ENCODE measurements at regions not wholly inside any gene's neighbourhood (a gene's known extent, or its start where the extent isn't known, plus 50 kb on each side); places are given as distances from the start of the nearest gene placed in this dataset.

GRCh38 chr1:29453502-29454240 is 217.3 kb downstream of the PTPRU start:
- DNase-seq: no peak

DNA sequence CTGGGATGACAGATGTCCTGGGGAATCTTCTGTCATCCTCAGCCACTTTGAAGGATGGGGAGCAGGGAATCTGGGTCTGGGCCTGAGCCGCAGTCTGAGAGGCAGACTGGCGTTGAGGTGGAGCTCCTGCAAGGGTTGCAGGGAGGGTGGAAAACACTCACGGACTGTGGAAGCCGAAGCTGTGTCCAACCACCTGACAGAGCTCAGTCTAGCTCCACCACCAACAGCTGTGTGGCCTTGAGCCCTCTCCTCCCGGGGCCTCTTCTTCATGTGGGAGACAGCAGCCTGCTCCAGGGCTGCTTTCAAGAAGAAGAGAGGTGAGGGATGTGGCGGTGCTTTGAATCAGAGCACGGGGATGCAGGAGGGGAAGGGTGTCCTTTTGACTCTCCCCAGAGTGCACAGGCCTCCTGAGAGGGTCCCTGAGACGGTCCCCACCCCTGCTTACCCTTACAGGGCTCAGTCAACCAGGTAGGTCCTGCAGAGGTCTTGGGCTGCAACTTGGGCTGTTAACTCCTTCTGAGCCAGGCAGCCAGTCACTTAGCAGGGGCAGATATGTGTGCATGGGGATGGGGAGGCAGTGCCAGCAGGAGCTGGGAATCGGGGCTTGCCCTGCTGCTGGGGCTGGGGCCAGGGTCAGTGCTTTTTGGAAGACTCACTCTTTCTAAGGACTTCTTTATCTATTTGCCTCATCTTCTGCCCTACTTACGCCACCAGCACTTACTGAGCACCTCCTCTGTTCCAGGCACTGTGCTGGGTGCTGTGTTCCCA is 216.3 kb downstream of the PTPRU start:
- no peak for DNase-seq

- DNase-seq: no peak
Observed at GRCh38 chr1:29451368-29451892, 215.1 kb downstream of the PTPRU start.

- no peak for DNase-seq
Observed at GRCh38 chr1:29450591-29450990, 214.3 kb downstream of the PTPRU start.

GRCh38 chr1:29448456-29449235 is 212.3 kb downstream of the PTPRU start:
- DNase-seq: no peak

GRCh38 chr1:29447368-29447767 is 211.0 kb downstream of the PTPRU start:
- DNase-seq: no peak

- no peak for DNase-seq
Observed at GRCh38 chr1:29444782-29445729, 208.7 kb downstream of the PTPRU start.

DNA sequence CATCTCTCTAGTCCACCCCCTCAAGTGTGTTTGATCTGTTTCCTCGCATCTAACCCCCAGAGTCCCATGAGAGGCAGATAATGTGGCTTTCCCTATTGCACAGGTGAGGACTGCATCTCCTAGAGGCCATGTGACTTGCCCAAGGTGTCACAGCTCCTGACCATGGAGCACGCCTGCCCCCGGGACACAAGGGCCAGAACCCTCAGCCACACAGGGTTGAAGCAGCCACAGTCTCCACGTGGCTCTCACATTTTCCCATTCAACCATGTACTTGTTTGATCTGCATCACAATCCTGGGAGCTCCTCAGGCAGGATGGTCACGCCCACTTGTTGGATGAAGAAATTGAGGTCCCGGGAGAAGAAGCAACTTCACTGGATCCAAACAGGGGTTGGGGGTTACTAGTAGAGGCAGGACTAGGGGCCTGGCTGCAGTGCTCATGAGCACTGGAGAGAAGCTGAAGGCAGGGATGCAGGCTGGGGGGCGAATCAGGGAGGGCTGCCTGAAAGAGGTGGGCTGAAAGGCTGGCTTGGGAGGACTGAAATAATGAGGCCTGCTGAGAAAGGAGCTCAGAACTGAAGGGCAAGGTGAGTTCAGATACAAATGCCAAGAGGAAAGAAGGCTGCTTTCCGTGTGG is 207.9 kb downstream of the PTPRU start:
- DNase-seq: no peak

DNA sequence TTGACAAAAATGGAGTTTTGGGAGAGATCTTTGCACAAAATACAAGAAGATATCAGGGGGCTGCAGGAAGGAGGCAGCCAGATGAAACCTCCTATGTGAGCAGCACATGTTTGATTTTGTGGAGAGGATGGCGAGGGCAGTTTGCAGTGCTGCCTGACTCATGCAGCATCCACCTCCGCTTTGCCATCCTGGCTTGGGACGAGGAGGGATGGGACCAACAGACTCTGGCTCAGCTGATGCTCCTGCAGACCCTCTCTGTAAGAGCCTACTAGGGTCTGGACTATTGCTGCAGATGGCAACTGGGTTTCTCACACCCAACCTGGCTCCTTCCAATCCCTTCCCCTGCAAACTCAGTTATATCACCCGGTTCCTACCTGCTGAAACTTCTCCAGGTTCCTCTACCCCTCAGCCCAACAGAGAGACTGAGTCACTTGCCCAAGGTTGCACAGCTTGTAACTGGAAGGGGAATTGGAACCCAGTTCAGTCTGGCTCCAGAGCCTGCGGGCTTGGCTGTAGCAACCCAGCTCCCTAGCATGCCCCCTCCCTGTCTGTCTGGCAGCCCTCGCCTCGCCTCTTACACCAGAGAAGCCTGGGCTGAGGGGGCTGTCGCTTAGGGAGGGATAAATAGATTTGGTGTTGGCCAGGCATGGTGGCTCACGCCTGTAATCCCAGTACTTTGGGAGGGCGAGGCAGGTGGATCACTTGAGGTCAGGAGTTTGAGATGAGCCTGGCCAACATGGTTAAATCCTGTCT is 205.8 kb downstream of the PTPRU start:
- DNase-seq: no peak

DNA sequence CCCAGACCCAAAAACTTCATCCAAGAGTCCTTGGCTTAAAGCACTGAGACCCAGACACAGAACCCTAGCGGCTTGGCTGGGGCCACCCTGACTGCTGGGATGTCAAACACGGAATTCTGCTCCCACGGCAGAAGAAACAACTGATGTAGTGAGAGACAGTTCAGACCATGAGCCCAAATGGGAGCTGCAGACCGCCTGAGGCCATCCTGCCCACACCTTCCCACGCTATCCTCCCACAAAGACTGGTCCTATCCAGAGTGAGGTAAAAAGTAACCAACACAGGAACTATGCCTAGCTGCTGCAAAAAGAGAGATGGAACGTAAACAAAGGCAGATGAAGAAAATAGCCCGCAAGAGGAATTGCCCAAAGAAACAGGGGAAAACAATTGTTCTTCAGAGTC is 203.3 kb downstream of the PTPRU start:
- DNase-seq: no peak

GRCh38 chr1:29438991-29439390 is 202.7 kb downstream of the PTPRU start:
- DNase-seq: no peak

DNA sequence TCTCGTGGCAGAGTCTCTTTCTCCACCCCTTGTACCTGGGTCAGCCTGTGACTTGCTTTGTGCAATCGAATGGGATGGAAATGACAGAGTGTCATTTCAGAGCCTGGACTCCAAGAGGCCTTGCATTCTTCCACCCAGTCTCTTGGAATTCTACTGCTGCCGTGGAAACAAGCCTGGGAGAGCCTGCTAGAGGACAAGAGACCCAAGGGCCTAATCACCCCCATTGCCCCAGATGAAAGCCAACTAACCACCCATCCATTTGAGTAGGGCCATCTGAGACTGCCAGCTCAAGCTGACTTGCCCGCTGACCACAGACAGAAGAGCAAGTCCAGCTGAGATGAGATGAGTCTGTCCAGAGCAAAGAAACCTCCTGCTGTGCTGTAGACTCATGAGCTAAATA is 201.6 kb downstream of the PTPRU start:
- DNase-seq: no peak

DNA sequence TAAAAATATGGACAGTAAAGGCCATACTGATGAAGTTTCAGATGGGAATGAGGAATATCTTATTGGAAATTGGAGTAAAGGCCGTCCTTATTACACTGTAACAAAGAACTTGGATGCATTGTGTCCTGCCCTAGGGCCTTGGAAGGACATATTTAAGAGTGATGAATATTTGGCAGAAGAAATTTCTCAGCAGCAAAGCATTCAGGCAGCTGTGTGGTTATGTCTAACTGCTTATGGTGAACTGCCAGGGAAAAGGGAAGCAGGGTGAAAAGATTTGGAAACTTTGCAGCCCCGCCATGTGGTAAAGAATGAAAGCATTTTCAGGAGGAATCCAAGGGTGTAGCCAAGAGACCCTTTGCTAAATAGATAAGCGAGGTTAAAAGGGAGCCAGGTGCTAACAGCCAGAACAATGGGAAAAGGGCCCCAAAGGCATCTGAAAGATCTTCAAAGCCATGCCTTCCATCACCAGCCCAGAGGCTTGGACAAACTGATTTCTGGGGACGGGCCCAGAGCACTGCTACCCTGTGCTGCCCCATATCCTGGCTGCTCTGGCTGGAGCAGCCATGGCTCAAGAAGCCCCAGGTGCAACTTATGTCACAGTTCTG is 200.0 kb downstream of the PTPRU start:
- DNase-seq: no peak

DNA sequence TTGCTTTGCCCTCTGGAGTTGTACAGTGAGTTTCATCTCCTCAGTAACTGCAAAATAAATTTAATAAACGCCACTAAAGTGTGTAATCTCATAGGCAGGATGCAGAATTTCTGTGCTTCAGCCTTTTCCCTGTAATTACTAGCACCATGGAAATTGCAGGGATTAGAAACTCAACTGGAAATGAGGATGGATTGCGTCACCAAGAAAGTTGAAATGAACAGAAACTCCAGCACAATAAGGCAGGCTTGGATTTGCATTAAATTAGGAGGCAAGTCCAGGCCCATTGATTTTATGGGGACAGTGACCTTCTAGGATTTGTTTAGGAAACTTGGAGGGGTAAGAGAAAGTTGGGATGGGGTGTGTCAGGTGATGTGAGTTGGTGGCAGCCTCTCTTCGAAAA is 197.5 kb downstream of the PTPRU start:
- no peak for DNase-seq

DNA sequence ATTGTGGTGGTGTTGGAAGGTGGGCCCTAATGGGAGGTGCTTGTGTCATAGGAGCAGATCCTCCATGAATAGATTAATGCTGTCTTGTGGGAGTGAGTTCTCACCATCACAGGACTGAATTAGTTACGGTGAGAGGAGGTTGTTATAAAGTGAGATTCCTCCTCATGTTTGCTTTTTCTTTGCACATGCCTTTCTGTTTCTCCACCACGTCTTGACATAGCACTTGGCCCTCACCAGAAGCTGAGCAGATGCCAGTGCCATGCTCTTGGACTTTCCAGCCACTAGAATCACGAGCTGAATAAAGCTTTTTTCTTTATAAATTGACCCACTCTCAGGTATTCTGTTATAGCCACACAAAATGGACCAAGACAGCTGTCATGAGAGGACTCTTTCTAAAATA is 194.8 kb downstream of the PTPRU start:
- DNase-seq: no peak

- no peak for DNase-seq
Observed at GRCh38 chr1:29429656-29430055, 193.3 kb downstream of the PTPRU start.

GRCh38 chr1:29428997-29429396 is 192.7 kb downstream of the PTPRU start:
- no peak for DNase-seq

DNA sequence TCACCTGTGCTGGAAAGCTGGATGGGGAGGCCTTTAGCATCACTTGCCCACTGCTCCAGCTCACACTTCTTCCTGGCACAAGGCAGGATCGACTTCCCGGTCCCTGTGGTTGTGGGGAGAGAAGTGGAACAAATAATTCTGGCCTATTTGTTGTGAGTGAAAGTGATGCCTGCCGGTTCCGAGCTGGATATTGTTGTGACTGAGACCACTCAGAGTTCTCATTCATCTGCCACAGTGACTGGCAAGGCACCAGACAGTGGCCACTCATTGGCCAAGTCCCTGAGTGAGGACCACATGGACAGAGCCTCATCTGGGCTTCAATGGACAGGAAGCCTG is 191.9 kb downstream of the PTPRU start:
- no peak for DNase-seq

- DNase-seq: no peak
Observed at GRCh38 chr1:29427614-29428279, 191.4 kb downstream of the PTPRU start.

DNA sequence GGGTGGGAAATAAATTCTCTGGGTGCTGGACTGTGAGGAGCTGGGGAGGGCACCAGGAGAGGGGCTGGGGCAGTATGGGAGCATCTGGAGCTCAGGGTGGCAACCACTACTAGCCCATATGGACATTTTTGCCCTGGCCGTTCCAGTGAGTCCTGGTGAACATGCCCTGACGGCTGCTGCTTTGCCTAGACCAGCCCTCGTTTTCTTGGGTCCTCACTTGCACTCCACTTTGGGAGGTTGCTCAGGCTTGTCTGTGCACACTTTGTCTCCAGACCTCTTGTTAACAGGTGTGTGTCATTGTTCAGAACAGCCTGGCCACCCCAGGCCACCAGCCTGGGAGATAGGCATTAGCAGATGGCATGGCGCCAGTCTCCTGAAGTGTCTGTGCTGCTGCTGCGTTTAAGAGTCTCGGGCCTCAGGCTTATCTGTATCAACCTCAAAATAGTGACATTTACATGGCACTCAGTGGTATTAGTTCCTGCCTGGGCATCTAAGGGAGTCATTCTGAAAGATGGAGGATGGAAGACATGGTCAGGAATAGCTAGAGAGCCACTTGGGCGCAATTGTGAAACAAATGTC is 190.5 kb downstream of the PTPRU start:
- no peak for DNase-seq

Measured in NCI-H1048 (cell line).